ENCODE measurements at regions not wholly inside any gene's neighbourhood (a gene's known extent, or its start where the extent isn't known, plus 50 kb on each side); places are given as distances from the start of the nearest gene placed in this dataset.

- no peak for TF ChIP-seq CTCF (IDR thresholded peaks at IDR 0.05 in 4 of 5, conservative IDR thresholded peaks at IDR 0.05 in 1 of 5)
- no peak for TF ChIP-seq POLR2A (IDR thresholded peaks at IDR 0.05)
Observed at GRCh38 chr2:78606895-78607294, 418.6 kb upstream of the REG3G start.
